ENCODE measurements at regions not wholly inside any gene's neighbourhood (a gene's known extent, or its start where the extent isn't known, plus 50 kb on each side); places are given as distances from the start of the nearest gene placed in this dataset.

DNA sequence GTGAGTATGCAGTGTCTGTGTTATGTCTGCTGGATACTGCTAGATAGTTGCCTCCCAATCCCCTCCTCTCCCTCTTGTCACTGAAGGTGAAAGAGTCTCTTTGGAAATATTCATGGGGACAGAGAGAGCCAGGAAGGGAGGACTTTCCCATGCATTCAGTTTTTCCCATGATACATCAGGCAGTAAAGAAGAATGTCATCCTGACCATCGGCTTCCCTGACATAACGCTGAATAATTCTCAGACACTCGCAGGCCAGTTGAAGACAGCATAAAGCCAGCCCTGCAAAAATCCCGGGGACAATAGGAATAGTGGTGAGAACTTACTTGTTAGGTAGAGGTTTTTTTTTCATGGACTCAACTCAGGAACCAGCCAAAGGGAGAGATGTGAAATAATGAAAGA is 58.1 kb downstream of the KLF4 start:
- DNase-seq (ENCODE audit: low read depth in 3 of 3) = no peak

DNA sequence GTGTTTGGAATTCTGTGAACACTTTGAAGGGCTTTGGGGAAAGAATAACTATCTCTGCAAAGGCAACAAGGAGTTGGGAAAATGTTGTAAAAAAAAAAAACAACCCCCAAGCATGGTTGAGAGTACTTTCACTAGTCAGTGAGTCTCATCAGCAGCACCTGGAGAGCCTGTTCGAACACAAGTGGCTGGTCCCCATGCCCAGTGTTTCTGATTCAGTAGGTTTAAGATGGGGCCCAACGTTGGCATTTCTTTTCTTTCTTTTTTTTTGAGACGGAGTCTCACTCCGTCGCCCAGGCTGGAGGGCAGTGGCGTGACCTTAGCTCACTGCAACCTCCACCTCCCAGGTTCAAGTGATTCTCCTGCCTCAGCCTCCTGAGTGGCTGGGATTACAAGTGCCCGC is 59.5 kb downstream of the KLF4 start:
- DNase-seq (ENCODE audit: low read depth in 3 of 3) = no peak

DNA sequence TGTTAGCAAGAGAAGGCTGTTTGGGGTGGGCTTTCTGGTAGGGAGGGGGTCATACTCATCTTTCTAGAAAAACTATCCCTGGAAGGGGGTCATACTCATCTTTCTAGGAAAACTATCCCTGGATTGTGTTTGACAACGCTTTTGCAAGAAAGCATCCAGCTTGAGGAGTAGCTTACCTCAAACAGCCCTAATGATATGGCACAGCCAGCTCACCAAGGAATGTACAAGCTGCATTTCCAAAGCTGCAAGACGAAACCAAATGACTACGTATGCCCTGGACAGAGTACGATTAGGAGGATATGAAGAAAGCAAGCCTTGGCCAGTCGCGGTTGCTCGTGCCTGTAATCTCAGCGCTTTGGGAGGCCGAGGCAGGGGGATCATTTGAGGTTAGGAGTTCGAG is 63.4 kb downstream of the KLF4 start:
- DNase-seq (ENCODE audit: low read depth in 3 of 3) = no peak

DNA sequence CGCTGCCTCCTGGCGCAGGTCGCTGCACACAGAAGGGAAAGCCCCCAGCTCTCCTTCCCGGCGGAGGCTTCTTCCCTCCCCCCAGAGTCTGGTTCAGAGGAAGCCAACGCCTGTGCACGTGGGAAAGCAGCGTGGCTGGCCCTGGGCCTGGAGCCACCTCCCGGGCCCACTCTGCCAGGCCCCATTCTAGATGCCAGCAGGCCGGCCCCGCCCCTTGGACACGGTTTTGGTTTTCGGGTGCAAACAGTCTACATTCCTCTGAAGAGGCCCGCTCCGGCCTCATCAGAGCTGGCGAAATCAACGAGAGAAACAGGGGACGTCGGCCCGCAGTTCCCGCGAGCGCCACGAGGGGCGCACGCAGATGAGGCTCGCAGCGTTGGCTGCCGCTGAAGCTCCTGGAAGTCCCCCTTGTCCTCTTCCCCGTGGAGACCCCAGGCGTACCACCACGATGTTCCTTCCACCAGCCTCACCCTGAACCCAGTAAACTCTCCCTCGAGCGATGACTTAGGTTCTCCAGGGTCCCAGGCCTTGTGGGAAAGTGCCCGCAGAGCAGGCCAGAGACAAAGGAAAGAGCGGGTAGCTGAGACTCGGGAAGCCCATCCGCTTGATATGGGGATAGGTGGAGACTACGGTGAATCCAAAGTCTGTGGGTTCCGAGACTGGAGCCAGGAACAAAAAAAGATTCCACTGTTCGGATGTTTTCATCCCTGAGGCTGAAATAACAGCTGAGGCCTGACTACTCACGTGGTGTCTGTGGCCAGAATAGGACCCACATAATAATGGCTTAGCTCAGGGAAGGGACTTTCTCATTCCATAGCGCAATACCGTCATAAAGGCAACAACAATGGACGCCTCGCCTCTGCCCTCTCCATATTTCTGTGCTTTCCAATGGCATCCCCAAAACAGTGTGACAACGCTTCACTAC is 64.2 kb downstream of the KLF4 start:
- DNase-seq (ENCODE audit: low read depth in 3 of 3) = peak in 2 of 3 experiments; percentile 18 to 37

DNA sequence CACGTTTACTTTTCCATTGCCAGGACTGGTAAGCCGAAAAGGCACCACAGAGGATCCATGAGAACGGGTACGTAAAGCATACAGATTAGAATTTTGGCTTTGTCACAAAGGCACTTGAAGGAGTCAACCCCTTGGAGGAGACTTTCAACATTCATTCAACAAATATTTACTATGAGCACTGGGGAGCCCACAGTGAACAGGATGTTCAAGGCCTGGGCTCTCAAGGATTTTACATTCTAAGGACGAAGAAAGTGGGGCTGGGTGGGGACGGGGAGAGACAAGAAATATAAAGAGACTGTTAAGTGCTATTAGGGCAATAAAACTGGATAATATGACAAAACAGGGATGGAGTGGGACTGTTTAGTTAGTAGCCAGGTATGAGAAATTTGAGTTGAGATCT is 66.0 kb downstream of the KLF4 start:
- no peak for DNase-seq (ENCODE audit: low read depth in 3 of 3)

DNA sequence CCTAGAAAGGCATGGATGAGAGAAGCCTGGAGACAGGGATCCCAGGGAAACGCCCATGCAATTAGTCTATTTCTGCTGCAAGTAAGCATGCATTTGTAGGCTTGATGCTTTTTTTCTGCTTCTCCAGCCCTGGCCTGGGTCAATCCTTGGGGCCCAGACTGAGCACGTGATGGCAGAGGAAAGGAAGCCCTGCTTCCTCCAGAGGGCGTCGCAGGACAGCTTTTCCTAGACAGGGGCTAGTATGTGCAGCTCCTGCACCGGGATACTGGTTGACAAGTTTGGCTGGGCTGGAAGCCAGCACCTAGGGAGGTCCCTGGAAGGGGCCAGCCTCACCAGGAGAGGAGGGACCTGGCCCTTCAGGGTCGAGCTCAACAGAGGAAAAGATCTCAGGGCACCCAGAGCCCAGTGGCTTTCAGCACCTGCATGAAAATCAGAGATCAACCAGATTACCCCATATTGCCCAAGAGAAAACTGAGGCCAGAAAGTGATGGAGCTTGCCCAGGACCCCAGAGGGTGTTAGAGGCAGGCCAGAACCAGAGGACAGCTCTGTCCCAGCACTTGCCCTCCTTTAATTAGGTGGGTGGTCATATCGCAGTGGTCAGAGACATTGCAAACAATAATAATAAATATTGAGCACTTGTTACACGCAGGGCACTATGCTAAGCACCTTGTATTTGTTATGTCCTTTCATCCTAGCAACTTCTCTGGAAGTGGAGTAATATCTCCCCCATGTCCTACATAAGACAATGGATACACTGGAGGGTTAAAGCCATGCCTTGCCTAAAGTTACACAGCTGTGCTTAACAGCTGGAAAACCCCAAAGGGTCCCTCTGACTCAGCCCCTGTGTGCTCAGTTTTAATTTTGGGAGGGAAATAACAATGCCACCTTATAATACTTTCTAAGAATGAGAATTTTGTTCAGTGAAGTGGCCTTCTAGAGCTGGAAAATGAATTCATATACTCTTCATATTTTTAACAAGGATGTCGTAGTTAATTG is 67.1 kb downstream of the KLF4 start:
- no peak for DNase-seq (ENCODE audit: low read depth in 3 of 3)

DNA sequence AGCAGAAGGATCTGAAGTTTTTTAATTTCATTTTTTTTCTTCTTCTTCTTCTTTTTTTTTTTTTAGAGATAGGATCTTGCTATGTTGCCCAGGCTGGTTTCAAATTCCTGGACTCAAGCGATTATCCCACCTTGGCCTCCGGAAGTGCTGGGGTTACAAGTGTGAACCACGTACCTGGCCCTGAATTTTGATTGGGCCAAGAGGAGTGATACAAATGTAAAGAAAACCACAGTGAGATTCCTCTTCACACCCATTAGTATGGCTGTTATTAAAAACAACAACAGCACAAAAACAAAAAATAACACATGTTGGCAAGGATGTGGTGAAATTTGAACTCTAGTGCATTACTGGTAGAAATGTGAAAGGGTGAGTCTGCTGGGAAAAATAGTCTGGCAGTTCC is 79.1 kb downstream of the KLF4 start:
- no peak for DNase-seq (ENCODE audit: low read depth in 3 of 3)

DNA sequence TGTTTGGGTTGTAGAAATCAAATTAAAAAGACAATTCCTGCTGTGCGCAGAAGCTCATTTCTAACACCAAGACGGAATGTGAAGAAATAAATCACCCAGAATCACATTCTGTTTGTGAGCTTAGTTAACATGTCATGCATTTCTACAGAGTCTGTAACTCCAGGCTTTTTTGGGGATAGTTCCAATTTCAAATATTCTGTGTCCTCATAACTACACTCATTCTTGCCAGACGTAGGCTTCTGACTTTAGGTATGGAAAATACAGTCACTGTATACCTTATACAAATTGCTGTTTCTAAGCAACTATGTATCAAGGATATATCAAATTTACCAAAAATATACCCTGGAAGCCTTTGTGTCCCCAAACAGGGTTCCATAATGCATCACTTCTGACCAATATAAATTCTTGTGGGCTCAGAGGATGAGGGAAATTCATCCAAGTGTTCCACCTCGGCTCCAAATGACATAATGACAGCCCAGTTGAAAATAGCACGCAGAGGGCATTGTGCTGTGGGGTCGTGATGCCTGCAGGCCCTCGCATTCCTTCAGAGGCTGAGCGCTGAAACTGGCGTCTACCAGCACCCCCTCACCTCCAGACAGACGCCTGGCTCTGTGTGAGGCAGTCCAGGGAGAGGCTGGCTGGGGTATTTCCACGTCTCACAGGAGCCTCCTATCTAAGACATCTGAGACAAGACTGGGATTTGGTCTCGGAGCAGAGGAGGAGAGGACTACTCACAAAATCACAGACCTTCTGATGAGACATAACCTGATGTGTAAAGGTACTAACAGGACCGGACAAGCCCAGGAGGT is 79.8 kb downstream of the KLF4 start:
- no peak for DNase-seq (ENCODE audit: low read depth in 3 of 3)

DNA sequence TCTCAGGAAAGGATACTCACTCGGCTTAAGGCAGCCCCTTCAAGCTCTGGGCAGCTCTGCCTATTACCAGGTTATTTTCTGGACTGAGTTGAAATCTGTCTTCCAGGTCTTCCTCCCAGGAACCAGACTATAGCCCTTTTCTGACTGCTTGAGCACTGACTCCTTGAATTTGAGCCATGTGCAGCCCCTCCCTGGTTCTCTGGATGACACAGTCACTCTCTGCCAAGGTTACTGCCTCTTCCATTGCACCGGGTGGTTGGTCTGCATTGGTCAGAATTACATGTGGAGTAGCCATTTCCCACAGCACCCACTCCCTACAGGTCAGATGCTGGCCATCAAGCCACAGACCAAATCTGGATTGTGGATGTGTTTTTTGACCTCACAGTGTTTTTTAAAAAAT is 81.9 kb downstream of the KLF4 start:
- DNase-seq (ENCODE audit: low read depth in 3 of 3) = no peak

DNA sequence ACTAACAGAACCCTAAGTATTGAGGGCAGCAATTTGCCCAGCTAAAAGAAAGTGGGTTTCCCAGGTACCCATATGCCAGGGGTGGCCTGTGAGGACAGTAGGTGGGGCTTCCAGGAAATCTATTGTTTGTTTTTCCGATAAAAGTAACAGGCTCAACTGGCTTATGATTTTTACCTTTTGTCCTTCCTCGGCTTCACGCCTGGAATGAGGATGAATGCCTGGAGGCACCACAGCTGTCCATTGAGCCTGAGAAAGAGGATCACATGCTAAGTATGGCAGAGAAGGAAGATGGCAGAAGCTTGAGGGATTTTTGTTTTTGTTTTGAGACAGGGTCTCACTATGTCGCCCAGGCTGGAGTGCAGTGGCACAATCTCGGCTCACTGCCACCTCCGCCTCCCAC is 84.1 kb downstream of the KLF4 start:
- DNase-seq (ENCODE audit: low read depth in 3 of 3) = no peak

DNA sequence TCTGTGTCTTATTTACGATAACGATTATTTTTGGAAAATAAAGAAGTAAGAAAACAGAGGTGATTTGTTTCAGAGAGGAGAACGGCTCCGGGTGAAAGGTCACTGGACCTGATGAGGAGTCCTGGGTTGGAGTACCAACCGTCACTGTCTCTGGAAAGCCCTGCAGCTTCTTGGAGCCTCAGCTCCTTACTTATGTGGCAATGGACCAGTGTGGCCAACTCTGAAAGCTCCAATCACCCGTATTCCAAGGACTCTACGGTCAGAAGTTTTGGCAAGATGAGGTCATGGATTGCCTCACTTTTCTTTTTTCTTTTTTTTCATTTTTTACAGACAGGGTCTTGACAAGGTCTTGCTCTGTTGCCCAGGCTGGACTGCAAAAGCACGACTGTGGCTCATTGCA is 84.8 kb downstream of the KLF4 start:
- no peak for DNase-seq (ENCODE audit: low read depth in 3 of 3)

DNA sequence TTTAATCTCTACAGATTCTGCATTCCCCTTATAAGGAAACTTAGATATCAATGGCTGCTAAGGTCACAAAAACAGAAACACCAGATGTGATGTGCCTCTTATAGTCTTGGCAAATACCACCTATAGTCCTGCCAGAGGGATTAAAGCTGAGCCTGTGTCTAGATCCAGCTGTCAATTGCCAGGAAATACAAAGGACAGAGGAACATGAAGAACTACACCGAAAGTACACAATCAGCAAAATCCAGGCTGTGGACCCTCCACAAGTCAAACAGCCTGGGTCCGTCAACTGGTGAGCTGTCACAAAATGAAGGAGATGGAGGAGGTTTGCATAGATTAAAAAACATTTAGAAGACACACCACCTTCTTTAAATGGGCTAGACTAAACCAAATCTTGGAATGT is 85.4 kb downstream of the KLF4 start:
- DNase-seq (ENCODE audit: low read depth in 3 of 3) = no peak

DNA sequence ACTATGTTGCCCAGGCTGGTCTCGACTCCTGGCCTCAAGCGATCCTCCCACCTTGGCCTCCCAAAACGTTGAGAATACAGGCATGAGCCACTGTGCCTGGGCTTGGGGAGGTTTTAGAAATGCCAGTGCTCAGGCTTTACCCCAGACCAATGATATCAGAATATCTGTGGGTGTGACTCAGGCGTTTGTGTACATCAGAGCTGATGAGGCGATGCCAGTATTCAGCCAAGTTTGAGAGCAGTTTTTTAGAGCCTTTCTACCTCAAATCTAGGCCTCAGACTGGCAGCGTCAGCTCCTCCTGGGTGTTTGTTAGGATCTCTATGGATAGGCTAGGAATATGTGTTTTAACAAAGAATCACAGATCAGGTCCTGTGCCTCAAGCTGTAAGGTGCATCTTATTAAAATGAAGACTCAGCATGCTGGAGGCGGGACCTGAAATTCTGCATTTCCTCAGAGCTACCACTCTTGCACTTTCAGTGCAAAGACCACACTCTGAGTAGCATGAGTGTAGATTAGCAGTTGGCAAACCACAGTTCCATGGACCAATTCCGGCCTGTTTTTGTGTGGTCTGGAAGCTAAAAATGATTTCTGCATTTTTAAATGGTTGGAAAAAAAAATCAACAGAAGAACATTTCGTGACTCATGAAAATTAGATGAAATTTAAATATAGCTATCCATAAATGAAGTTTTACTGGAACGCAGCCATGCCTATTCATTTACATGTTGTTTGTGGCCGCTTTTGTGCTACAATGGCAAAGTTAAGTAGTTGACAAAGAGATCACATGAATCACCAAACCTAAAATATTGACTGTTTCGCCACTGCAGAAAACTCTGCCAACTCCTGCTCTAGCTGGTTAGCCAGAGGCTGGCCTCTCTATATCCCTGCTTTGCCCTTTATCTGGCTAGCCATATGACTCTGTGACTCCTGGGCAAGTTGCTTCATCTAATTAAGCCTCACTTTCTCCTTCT is 92.2 kb downstream of the KLF4 start:
- no peak for DNase-seq (ENCODE audit: low read depth in 3 of 3)

DNA sequence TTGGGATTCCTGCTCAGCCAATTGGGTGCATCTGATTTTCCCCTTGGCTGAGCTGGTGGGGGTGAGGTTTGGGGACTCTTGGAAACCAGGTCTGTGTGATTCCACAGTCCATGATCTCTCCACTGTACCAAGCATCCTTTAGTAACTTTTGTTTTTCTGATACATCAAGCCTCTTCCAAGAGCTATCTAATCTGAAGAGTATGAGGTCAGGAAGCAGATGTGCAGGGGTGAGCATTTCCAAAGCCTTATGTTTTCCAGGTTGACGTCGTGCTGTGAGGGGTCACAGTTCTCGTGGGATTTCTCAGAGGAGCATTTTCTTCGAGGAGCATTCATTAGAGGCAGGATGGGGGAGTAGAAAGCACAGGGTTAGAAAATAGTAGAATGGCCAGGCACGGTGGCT is 95.3 kb downstream of the KLF4 start:
- no peak for DNase-seq (ENCODE audit: low read depth in 3 of 3)

DNA sequence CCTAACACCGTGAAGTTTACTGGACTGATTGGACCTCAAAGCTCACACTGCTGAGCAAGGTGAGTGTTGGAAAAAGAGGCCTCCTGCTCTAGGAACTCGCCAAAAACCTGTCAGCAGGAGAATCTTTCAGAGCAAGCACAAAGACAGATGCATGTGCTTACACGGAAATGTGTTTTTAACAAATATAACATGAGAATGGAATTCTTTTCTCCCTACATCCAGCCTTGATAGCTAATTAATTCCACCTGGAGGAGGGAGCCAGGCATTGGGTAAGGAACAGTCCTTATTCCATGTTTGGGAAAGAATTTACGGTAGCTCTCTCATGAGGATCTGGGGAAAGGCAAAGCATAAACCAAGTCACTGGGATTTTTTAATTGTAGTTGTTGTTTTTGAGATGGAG is 98.8 kb downstream of the KLF4 start:
- DNase-seq (ENCODE audit: low read depth in 3 of 3) = no peak

DNA sequence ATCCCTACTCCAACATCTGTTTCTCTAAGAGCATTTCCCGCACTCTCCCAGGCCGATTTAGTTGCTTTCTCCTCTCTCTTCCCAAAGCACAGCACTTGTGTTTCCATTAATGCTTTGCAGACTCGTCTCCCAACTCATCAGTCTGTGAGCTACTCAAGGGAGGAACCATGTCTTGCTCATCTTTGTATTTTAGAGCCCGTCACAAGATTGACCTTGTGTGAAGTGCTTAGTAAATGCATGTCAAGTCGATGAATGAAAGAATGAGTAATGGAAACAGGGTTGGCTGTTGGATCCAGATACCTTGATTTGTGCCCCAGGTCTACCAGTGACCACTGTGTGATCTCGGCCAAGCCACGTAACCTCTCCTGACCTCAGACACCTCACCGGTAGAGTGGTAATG is 99.3 kb downstream of the KLF4 start:
- DNase-seq (ENCODE audit: low read depth in 3 of 3) = no peak

DNA sequence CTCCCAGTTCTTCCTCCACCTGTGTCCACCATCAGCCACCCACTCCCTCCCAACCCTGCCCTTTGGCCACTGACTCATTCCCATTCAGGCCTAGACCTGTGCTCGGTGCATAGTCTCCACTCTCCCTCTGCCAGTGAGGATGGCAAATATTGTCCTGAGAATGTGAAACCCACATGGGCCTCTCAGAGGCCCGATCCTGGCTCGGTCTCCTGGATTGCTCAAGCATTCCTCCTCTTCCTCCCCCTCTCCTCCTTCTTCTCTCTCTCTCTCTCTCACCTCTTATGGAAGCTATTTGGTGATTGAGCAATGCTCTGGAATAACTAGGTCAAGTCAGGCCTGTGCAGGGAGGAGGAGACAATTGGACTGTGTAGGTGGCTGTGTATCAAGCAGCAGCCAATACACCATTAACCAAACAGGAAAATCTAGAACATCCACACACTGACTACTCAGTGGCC is 99.9 kb downstream of the KLF4 start:
- no peak for DNase-seq (ENCODE audit: low read depth in 3 of 3)

DNA sequence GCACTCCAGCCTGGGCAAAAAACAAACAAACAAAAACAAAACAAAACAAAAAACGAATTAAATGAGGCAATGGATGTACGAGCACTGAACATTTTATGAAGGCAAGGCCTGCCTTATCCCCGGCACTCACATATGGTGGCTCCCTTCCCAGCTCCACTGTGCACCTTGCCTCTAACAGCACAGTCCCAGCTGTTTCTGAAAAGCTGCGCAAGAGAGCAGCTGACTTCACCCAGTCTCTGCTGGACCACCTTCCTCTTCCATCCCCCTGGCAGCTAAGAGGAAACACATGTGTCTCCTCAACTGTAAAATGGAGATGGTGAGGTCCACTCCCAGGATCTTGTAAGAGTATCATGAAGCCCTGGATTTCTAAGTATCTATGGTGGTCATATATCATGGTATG is 100.7 kb downstream of the KLF4 start:
- DNase-seq (ENCODE audit: low read depth in 3 of 3) = no peak

DNA sequence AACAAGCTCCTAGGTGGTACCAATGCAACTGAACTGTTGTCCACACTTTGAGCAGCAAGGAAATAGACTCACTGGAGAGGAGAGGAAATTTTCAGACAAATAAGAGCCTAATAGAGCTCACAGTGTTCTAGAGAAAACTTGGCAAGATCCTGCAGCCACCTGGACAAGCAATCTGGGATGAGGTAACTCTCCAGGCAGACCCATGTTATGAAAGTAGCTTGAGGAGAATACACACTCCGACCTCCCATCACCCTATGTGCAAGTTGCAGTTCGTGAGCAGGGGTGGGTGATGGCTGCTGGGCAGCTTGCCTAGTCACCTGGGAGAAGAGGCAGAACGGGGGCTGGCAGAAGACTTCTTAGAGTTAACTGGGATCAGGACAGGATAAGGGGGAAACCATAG is 102.2 kb downstream of the KLF4 start:
- no peak for DNase-seq (ENCODE audit: low read depth in 3 of 3)

DNA sequence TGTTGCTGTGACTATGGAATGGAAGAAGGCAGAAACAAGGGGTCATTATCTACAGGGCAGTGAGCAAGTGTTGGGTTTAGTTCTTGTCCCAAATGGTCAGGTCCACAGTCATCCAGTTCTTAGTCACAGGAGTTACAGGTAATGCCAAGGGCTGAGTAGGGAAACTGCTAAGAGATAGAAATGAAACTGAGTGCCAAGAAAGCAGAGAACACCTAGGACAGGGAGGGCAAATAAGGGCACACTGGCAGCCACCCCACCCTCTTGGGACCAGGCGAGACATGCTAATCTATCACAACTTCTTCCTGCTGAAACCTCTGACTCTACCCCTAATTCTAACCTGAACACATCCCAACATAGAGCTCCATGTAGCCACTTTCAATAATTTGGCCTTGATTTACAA is 103.2 kb downstream of the KLF4 start:
- no peak for DNase-seq (ENCODE audit: low read depth in 3 of 3)
